ENCODE measurements at regions not wholly inside any gene's neighbourhood (a gene's known extent, or its start where the extent isn't known, plus 50 kb on each side); places are given as distances from the start of the nearest gene placed in this dataset.
"Not testable (repeated sequence)": the region's sequence is repeated elsewhere in the genome, so short reads cannot be mapped to it uniquely, and the experiment has no call there.

GRCh38 chr11:114955923-114956322 lies 277.6 kb downstream of the NXPE2 start:
- ATAC-seq (ENCODE audit: low FRiP score) (no peak), DNase-seq (ENCODE audit: low spot score) (no peak)
- no peak for TF ChIP-seq CTCF (IDR thresholded peaks at IDR 0.05)

- ATAC-seq (ENCODE audit: low FRiP score): no peak
- no peak for DNase-seq (ENCODE audit: low spot score)
- no peak for TF ChIP-seq CTCF (IDR thresholded peaks at IDR 0.05)
Measured at GRCh38 chr11:114956566-114956965, 278.2 kb downstream of the NXPE2 start.

- DNase-seq (ENCODE audit: low spot score): no peak
- ATAC-seq (ENCODE audit: low FRiP score): no peak
- TF ChIP-seq CTCF (IDR thresholded peaks at IDR 0.05): no peak
Measured at GRCh38 chr11:114959953-114960505, 281.7 kb downstream of the NXPE2 start.

GRCh38 chr11:114960819-114961218 lies 282.5 kb downstream of the NXPE2 start:
- not testable (repeated sequence) for ATAC-seq (ENCODE audit: low FRiP score); DNase-seq (ENCODE audit: low spot score)

GRCh38 chr11:114964676-114965214 lies 286.4 kb downstream of the NXPE2 start:
- DNase-seq (ENCODE audit: low spot score) (no peak), ATAC-seq (ENCODE audit: low FRiP score) (no peak)
- TF ChIP-seq CTCF (IDR thresholded peaks at IDR 0.05): no peak

- DNase-seq (ENCODE audit: low spot score) (no peak), ATAC-seq (ENCODE audit: low FRiP score) (no peak)
- no peak for TF ChIP-seq CTCF (IDR thresholded peaks at IDR 0.05)
Measured at GRCh38 chr11:114970927-114971645, 292.8 kb downstream of the NXPE2 start.

- DNase-seq (ENCODE audit: low spot score) (no peak), ATAC-seq (ENCODE audit: low FRiP score) (no peak)
- no peak for TF ChIP-seq CTCF (IDR thresholded peaks at IDR 0.05)
Measured at GRCh38 chr11:114972105-114972504, 293.8 kb downstream of the NXPE2 start.

All from omental fat pad (tissue), 3 donors.